ENCODE measurements at regions not wholly inside any gene's neighbourhood (a gene's known extent, or its start where the extent isn't known, plus 50 kb on each side); places are given as distances from the start of the nearest gene placed in this dataset.

DNA sequence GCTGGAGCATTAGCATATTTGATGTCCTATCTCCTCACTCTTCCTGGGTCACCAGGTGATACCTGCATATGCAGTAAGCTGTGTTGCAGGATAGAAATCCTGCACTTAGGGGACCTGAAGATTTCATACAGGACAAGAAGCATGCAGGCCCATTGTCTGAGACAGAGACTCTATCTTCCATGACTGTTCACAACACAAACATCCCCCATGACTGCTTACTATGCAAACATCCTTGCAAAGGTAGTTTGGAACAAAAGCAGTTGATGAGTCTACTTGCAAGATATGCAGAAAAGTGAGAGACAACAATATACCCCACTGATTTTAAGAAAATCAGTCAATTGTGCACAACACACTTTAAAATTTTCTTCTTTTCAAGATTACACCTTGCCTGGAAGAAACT, 108.6 kb upstream of the ZEB2 start:
- no peaks in the 10 kb centered on the region for H3K27me3 Mint-ChIP-seq
- no peak overlapping the region for H2AFZ ChIP-seq (ENCODE audit: insufficient read depth, low read depth, low read length, poor library complexity, severe bottlenecking)
- H3K27me3 ChIP-seq (replicated peaks in 1 of 4; ENCODE audit: control extremely low read depth in 1 of 4, control insufficient read depth in 3 of 4, insufficient read depth in 4 of 4, low read length in 3 of 4) = no peaks in the 10 kb centered on the region
- no peak overlapping the region for H3K27ac Mint-ChIP-seq
- H3K9ac ChIP-seq (ENCODE audit: low read length) = no peak overlapping the region
- no peaks in the 10 kb centered on the region for H3K36me3 ChIP-seq (replicated peaks in 1 of 2; ENCODE audit: control extremely low read depth in 1 of 2, control insufficient read depth in 1 of 2, extremely low read depth in 1 of 2, insufficient read depth in 2 of 2, low read length in 1 of 2)
- no peaks in the 10 kb centered on the region for H3K9me3 Mint-ChIP-seq (ENCODE audit: insufficient read depth)
- CTCF ChIA-PET = no interaction called here
- H3K4me3 Mint-ChIP-seq = no peak overlapping the region
- DNase-seq (no peak), ATAC-seq (ENCODE audit: low read depth) (no peak)
- no peak overlapping the region for H3K4me3 ChIP-seq (ENCODE audit: control extremely low read depth in 1 of 5, extremely low read depth in 1 of 5, insufficient read depth in 1 of 5, low read depth in 2 of 5, low read length in 4 of 5)
- H3K4me1 Mint-ChIP-seq = peaks cover 16% of the 10 kb centered on the region
- TF ChIP-seq EZH2 (IDR thresholded peaks at IDR 0.05; ENCODE audit: borderline replicate concordance, insufficient read depth, low read depth, low read length, poor library complexity, severe bottlenecking) = no peak
- TF ChIP-seq, protein P1, sequence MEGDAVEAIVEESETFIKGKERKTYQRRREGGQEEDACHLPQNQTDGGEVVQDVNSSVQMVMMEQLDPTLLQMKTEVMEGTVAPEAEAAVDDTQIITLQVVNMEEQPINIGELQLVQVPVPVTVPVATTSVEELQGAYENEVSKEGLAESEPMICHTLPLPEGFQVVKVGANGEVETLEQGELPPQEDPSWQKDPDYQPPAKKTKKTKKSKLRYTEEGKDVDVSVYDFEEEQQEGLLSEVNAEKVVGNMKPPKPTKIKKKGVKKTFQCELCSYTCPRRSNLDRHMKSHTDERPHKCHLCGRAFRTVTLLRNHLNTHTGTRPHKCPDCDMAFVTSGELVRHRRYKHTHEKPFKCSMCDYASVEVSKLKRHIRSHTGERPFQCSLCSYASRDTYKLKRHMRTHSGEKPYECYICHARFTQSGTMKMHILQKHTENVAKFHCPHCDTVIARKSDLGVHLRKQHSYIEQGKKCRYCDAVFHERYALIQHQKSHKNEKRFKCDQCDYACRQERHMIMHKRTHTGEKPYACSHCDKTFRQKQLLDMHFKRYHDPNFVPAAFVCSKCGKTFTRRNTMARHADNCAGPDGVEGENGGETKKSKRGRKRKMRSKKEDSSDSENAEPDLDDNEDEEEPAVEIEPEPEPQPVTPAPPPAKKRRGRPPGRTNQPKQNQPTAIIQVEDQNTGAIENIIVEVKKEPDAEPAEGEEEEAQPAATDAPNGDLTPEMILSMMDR (IDR thresholded peaks at IDR 0.05) = no peak
- no peak overlapping the region for H3K4me2 ChIP-seq (replicated peaks; ENCODE audit: low read depth, low read length, poor library complexity, severe bottlenecking)
- intact Hi-C loops (cut with micrococcal nuclease) = no loop called here
- POLR2A ChIA-PET = no interaction called here
- H4K20me1 ChIP-seq (ENCODE audit: control insufficient read depth, insufficient read depth, low read length, poor library complexity, severe bottlenecking) = no peaks in the 10 kb centered on the region
- H3K79me2 ChIP-seq (ENCODE audit: control insufficient read depth, insufficient read depth, low read length) = no peaks in the 10 kb centered on the region
- no peak overlapping the region for H3K27ac ChIP-seq (ENCODE audit: low read length in 2 of 2)
- H3K4me1 ChIP-seq (ENCODE audit: control insufficient read depth in 2 of 2, insufficient read depth in 2 of 2, low read length in 2 of 2) = peaks cover 8% of the 10 kb centered on the region in 2 donors
- H3K9me3 ChIP-seq (ENCODE audit: control extremely low read depth in 1 of 3, control insufficient read depth in 2 of 3, insufficient read depth in 1 of 3, low read length in 2 of 3) = no peaks in the 10 kb centered on the region

DNA sequence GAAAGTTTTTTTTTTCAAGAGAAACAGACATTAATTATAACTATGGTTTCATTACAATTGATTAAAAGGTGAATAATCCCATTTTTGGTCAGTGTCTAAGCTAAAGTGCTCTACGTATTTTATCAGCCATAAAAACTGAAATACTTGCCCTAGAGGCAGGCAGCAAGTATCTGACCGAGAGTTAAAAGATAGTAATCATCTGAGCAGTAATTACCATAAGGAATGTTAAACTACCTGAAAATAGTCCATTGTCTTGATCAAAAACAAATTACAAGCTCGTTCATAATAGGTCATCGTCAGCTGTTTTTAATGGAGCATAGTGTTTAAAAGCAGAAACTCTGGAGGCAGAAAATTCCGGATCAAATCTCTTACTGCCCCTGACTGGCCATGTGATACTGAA, 105.7 kb upstream of the ZEB2 start:
- Histone ChIP-seq H3K9ac (ENCODE audit: low read length) (no peak overlapping the region), H4K20me1 (ENCODE audit: control insufficient read depth, insufficient read depth, low read length, poor library complexity, severe bottlenecking) (no peaks in the 10 kb centered on the region), H3K4me2 (replicated peaks; ENCODE audit: low read depth, low read length, poor library complexity, severe bottlenecking) (no peak overlapping the region), H3K79me2 (ENCODE audit: control insufficient read depth, insufficient read depth, low read length) (no peaks in the 10 kb centered on the region), H3K9me3 (ENCODE audit: control extremely low read depth in 1 of 3, control insufficient read depth in 2 of 3, insufficient read depth in 1 of 3, low read length in 2 of 3) (peaks cover 0 to 4% (median 0%) of the 10 kb centered on the region in 3 donors), H3K4me1 (ENCODE audit: control insufficient read depth in 2 of 2, insufficient read depth in 2 of 2, low read length in 2 of 2) (peaks cover 5 to 8% of the 10 kb centered on the region in 2 donors), H3K27me3 (replicated peaks in 1 of 4; ENCODE audit: control extremely low read depth in 1 of 4, control insufficient read depth in 3 of 4, insufficient read depth in 4 of 4, low read length in 3 of 4) (no peaks in the 10 kb centered on the region), H2AFZ (ENCODE audit: insufficient read depth, low read depth, low read length, poor library complexity, severe bottlenecking) (no peak overlapping the region), H3K27ac (ENCODE audit: low read length in 2 of 2) (no peak overlapping the region), H3K4me3 (ENCODE audit: control extremely low read depth in 1 of 5, extremely low read depth in 1 of 5, insufficient read depth in 1 of 5, low read depth in 2 of 5, low read length in 4 of 5) (no peak overlapping the region), H3K36me3 (replicated peaks in 1 of 2; ENCODE audit: control extremely low read depth in 1 of 2, control insufficient read depth in 1 of 2, extremely low read depth in 1 of 2, insufficient read depth in 2 of 2, low read length in 1 of 2) (no peaks in the 10 kb centered on the region)
- Mint-ChIP-seq H3K27me3 (no peaks in the 10 kb centered on the region), H3K9me3 (ENCODE audit: insufficient read depth) (peaks cover 5% of the 10 kb centered on the region), H3K27ac (no peak overlapping the region), H3K4me3 (no peak overlapping the region), H3K4me1 (peaks cover 11% of the 10 kb centered on the region)
- CTCF ChIA-PET = interaction anchor here (0.5 kb wide), 1 partner anchor 560 kb away, joined by 3 read pairs; no protein-coding TSS in a partner anchor
- intact Hi-C loops (cut with micrococcal nuclease) = no loop called here
- no peak for ATAC-seq (ENCODE audit: low read depth)
- no peak for DNase-seq
- TF ChIP-seq EZH2 (IDR thresholded peaks at IDR 0.05; ENCODE audit: borderline replicate concordance, insufficient read depth, low read depth, low read length, poor library complexity, severe bottlenecking) = no peak
- TF ChIP-seq, protein P1 (IDR thresholded peaks at IDR 0.05) = no peak
- POLR2A ChIA-PET = no interaction called here
- WGBS (ENCODE audit: insufficient coverage) = no CpG with 5 or more reads among the region's 5 CpGs
